Cardiac fibroblast (primary cell): ENCODE measurements at regions not wholly inside any gene's neighbourhood (a gene's known extent, or its start where the extent isn't known, plus 50 kb on each side); places are given as distances from the start of the nearest gene placed in this dataset.
"Not testable (repeated sequence)": the region's sequence is repeated elsewhere in the genome, so short reads cannot be mapped to it uniquely, and the experiment has no call there.

Source experiments
- DNase-seq, 2 donors: peaks; one replicate each; pipeline versions ENCODE4 v3.0.0 to v3.0.0-alpha.2; 2010; ENCODE audit warnings: low read depth in 2 of 2
- H3K4me3 ChIP-seq, 2 donors: replicated peaks in 1 of 2; 1 replicate in 1 of 2; 2 replicates in 1 of 2; pipeline ENCODE4 v1.5.1; 2011; ENCODE audit warnings: low read depth in 2 of 2, low read length in 2 of 2, mild to moderate bottlenecking in 2 of 2, moderate library complexity in 1 of 2
- CTCF ChIP-seq: IDR thresholded peaks from one replicate; pipeline ENCODE4 v1.5.1; 2011; ENCODE audit warnings: low read depth, mild to moderate bottlenecking, low read length, inconsistent platforms

GRCh38 chr18:76710646-76711520 is 111.5 kb upstream of the ZNF236 start:
- DNase-seq: no peak

DNA sequence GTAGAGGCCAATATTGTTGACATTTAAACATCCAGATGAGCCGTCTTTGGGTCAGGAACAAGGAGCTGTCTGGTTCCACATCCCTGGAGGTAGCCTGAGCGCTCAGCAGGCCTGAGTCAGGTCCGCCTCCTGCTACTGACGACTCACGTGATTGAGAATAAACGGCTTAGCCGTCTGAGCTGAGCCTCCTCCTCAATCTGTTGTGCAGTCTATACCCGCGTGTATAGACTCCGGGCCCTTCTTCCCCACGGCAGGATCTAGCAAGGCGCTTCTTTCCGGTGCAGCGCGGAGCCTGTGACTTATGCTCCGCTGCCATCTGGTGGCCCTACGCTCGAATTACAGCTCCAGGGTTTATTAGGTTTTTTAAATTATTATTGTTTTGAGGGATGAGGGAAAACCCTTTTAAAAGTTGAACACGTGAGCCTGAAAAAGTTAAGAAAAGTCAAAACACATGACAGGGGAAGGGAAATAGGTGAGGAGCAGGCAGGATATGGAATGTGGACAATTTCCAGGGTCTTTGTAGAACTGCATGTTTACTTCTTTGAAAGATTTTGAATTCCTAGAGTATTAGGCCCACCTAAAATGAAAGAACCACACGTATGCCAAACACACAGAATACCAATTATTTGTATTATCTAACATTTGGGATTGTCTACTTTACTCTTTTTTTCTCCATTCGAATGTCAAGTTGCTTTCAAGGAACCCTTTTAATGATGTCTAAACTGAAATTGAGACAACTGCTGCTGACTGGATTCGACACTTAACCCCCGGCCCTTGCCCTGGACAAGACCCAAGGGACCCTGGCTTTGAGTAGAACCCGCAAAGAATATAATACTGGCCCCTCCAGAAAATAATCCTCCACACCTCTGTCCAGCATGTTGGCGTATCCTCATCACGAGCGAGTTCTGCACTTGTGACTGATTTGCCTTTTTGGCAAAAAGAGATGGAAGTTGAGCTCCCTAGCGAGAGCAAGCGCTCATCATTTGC is 112.4 kb upstream of the ZNF236 start:
- peak; percentile 83 for TF ChIP-seq CTCF
- H3K4me3 ChIP-seq: no peak overlapping the region
- DNase-seq: peak; percentile 78 to 80

More at GRCh38 chr18:76710646-76711520, 111.5 kb upstream of the ZNF236 start:
- no peak overlapping the region for H3K4me3 ChIP-seq
- no peak for TF ChIP-seq CTCF

DNA sequence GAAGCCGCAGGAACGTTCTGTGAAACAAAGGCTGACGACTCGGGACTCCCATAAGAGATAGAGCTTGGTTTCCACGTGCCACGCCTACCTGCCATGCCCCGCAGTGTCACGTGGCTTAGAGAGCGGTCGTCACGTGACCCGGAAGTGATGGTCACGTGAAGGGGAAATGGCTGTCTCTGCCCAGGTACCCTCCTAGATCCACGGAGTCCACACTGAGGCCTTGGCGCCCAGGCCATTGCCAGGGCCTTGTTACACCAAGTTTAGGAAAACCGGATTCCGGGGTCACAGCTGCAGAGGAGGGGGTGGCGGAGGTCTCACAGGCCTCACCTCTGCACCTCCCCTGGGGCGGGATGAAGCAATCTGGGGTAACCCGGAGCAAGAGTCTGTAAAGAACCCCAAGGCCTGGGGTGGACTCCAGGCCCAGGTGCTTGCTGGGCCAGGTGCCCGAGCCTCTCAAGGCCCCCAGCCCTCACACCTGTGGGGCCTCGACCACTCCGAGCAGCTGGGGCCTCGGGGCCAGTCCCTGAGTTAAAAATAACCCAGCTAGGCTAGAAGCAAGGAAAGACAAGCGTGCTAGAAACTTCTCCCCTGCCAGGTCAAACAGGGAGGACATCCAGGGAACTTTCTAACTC is 113.5 kb upstream of the ZNF236 start:
- H3K4me3 ChIP-seq: no peak overlapping the region
- no peak for DNase-seq
- no peak for TF ChIP-seq CTCF

DNA sequence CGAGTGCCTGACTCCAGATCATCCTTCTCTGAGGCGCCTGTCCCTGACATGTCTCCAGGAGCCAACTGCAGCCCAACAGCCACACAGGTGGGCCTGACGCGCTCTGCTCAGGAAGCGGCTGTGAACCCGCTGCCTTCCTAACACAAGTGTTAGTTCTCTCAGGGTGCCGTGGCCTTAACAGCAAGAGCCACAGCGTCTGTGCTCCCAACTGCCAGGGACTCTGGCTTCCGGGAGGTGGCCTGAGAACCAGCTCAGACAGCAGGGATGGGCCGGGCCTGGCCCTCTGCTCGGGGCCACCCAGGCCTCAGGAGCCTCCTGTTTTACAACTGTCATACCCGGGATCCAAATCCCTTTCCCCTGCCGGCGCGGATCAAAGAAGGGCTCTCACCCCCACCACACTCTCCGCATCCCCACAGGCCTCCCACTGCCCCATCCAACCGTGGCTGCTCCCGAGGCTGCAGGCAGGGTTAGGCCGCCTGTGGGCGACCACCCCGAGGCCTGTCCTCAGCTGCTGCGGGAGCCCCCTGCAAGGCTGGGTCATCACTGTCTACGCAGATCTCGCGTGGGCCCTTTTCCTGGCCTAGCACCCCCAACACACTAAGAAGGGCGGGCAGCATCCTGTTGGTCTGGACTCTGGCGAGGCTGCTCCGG is 114.2 kb upstream of the ZNF236 start:
- no peak overlapping the region for H3K4me3 ChIP-seq
- no peak for DNase-seq
- no peak for TF ChIP-seq CTCF

DNA sequence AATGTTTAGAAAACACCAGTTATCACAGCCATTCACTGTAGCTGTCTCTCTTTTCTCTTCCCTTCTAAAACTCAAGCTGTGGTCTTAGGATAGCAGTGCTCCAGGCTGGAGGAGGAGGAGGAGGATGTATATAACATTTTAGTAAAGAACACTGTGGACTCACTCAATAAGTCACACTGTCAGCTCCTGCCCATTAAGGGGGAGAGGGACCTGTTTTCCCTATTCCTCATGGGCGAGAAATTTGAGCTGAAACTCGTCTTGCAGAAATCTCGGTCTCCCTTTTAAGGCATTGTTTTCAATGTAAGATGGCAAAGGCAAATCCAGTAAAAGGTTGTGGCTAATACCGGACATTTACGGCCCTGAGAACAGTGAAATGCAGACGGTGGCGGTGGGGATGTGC is 114.8 kb upstream of the ZNF236 start:
- TF ChIP-seq CTCF: no peak
- no peak overlapping the region for H3K4me3 ChIP-seq
- no peak for DNase-seq

GRCh38 chr18:76704589-76704988 is 117.8 kb upstream of the ZNF236 start:
- not testable (repeated sequence) for H3K4me3 ChIP-seq, DNase-seq
